GM23248 (cell line): ENCODE measurements at regions not wholly inside any gene's neighbourhood (a gene's known extent, or its start where the extent isn't known, plus 50 kb on each side); places are given as distances from the start of the nearest gene placed in this dataset.
A peak's percentile ranks its signal among the peaks of the same experiment; 100 is the strongest.

Experiments
- DNase-seq: peaks from one replicate; pipeline ENCODE4 v3.0.0-alpha.2; 2015
- H2AFZ ChIP-seq: fragments of 200-600 bp; sonication (generic); 2 replicates; pipeline ENCODE4 v1.6.1; 2016; ENCODE audit warnings: antibody characterized with exemption
- H3F3A ChIP-seq: fragments of 200-600 bp; sonication (generic); 2 replicates; pipeline ENCODE4 v1.6.1; 2016; ENCODE audit warnings: mild to moderate bottlenecking, antibody characterized with exemption, mixed run types; ENCODE audit not compliant: insufficient read depth
- H3K27ac ChIP-seq: fragments of 200-600 bp; sonication (generic); 2 replicates; pipeline ENCODE4 v1.5.1; 2016; ENCODE audit warnings: mild to moderate bottlenecking
- H3K27me3 ChIP-seq: fragments of 200-600 bp; sonication (generic); replicated peaks from 2 replicates; pipeline ENCODE4 v1.6.1; 2016; ENCODE audit warnings: mild to moderate bottlenecking; ENCODE audit not compliant: insufficient read depth
- H3K36me3 ChIP-seq: fragments of 200-600 bp; sonication (generic); 2 replicates; pipeline ENCODE4 v1.6.1; 2016; ENCODE audit warnings: low read depth, mild to moderate bottlenecking
- H3K4me1 ChIP-seq: fragments of 200-600 bp; sonication (generic); 2 replicates; pipeline ENCODE4 v1.6.1; 2016; ENCODE audit warnings: mild to moderate bottlenecking; ENCODE audit not compliant: insufficient read depth
- H3K4me2 ChIP-seq: fragments of 200-600 bp; sonication (generic); one replicate; pipeline ENCODE4 v1.6.1; 2016; ENCODE audit warnings: mild to moderate bottlenecking; ENCODE audit not compliant: unreplicated experiment
- H3K4me3 ChIP-seq: fragments of 200-600 bp; sonication (generic); 2 replicates; pipeline ENCODE4 v1.5.1; 2016; ENCODE audit warnings: mild to moderate bottlenecking
- H3K79me2 ChIP-seq: fragments of 200-600 bp; sonication (generic); 2 replicates; pipeline ENCODE4 v1.6.1; 2016; ENCODE audit warnings: mild to moderate bottlenecking; ENCODE audit not compliant: insufficient read depth
- H3K9ac ChIP-seq: fragments of 200-600 bp; sonication (generic); 2 replicates; pipeline ENCODE4 v1.6.1; 2016; ENCODE audit warnings: mild to moderate bottlenecking
- H3K9me2 ChIP-seq: fragments of 200-600 bp; sonication (generic); 2 replicates; pipeline ENCODE4 v1.6.1; 2016; ENCODE audit warnings: mixed run types, mild to moderate bottlenecking, moderate library complexity; ENCODE audit not compliant: insufficient read depth
- H3K9me3 ChIP-seq: fragments of 200-600 bp; sonication (generic); one replicate; pipeline ENCODE4 v1.6.1; 2017; ENCODE audit warnings: low read depth
- H4K20me1 ChIP-seq: fragments of 200-600 bp; sonication (generic); 2 replicates; pipeline ENCODE4 v1.6.0; 2016; ENCODE audit not compliant: insufficient read depth
- EZH2 ChIP-seq: fragments of 200-600 bp; sonication (generic); IDR thresholded peaks from 2 replicates; pipeline ENCODE4 v1.6.1; 2018; ENCODE audit warnings: antibody characterized with exemption, mild to moderate bottlenecking; ENCODE audit not compliant: insufficient read depth, poor library complexity, severe bottlenecking
- EZH2phosphoT487 ChIP-seq: fragments of 200-600 bp; sonication (generic); IDR thresholded peaks from 2 replicates; pipeline ENCODE4 v1.6.1; 2018; ENCODE audit warnings: antibody characterized with exemption, moderate library complexity, mild to moderate bottlenecking, low read depth; ENCODE audit not compliant: insufficient read depth
- WGBS, 2 experiments: methylation state at CpG; one replicate each; pipeline ENCODE4 v1.1.6; 2015 to 2017; ENCODE audit warnings: low lambda C conversion rate in 2 of 2, low coverage in 1 of 2; ENCODE audit errors: missing lambda C conversion rate in 2 of 2; 5-methylcytosine and 5-hydroxymethylcytosine counted together
- in situ Hi-C: fragments of 300-500 bp; cut with MboI; formaldehyde crosslinking; loops from 2 replicates; pipeline ENCODE4 v1.15.0; 2020

DNA sequence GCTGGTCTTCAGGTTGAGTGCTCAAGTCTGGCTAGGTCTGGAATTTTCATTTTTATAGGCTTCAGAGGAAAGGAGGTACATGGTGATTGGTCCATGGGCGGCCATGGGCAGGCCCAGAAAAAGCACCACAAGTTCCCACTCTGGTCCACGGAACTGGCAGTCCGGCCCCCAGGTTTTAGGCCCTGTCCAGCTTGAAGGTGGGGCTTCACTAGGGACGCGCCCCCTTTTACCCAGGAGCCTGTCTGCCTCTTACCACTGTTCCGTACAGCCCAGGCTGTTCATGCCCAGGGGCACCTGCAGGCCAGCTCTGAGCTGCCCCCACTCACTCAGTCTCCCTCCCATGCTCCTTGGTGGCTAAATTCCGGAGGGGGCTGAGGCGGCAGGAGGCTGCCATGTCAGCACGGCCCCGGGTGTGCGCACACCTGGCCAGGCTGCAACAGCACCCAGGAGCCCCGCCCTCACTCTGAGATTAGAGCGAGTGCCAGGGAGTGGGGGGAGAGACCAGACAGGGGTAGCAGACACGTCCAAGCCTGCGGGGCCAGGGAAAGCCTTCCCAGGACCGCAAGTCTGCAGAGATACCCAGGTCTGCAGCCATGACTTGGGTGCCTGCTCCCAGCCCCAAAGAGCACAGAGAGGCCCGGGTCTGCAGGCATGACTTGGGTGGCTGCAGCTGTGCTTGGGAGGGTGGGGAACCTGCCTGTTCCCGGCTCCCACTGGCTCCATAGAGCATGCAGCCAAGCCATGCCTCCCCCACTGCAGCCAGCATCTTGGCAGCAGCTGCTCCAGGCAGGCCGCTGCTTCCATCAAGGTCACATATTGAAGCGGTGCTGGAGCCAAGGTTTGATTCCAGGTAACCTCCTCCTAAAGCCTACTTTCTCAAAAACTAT is 390.2 kb upstream of the SGCD start:
- Histone ChIP-seq H3K4me1 (no peaks in the 10 kb centered on the region), H3K27me3 (no peaks in the 10 kb centered on the region), H3F3A (no peaks in the 10 kb centered on the region), H3K4me2 (no peak overlapping the region), H4K20me1 (no peaks in the 10 kb centered on the region), H2AFZ (no peak overlapping the region), H3K9me2 (no peaks in the 10 kb centered on the region), H3K9me3 (no peaks in the 10 kb centered on the region), H3K36me3 (no peaks in the 10 kb centered on the region), H3K79me2 (no peaks in the 10 kb centered on the region), H3K4me3 (no peak overlapping the region), H3K9ac (no peak overlapping the region), H3K27ac (no peak overlapping the region)
- in situ Hi-C loops, result no loop called here
- WGBS, 2 experiments, result 71 to 80% methylated on average over 14 to 20 of the region's 20 CpGs
- DNase-seq, result no peak
- TF ChIP-seq EZH2 (no peak), EZH2phosphoT487 (no peak)

GRCh38 chr5:155938051-155938450 is 388.9 kb upstream of the SGCD start:
- no peaks in the 10 kb centered on the region for H3K27me3 ChIP-seq
- no peak overlapping the region for H3K9ac ChIP-seq
- H3K9me3 ChIP-seq, result no peaks in the 10 kb centered on the region
- H4K20me1 ChIP-seq, result no peaks in the 10 kb centered on the region
- WGBS, 2 experiments, result 70 to 72% methylated on average over 2 of the region's 2 CpGs
- in situ Hi-C loops, result no loop called here
- no peaks in the 10 kb centered on the region for H3K36me3 ChIP-seq
- no peaks in the 10 kb centered on the region for H3K79me2 ChIP-seq
- H3K4me3 ChIP-seq, result no peak overlapping the region
- H3K27ac ChIP-seq, result no peak overlapping the region
- H2AFZ ChIP-seq, result no peak overlapping the region
- H3K9me2 ChIP-seq, result no peaks in the 10 kb centered on the region
- H3F3A ChIP-seq, result no peaks in the 10 kb centered on the region
- DNase-seq, result no peak
- H3K4me1 ChIP-seq, result no peaks in the 10 kb centered on the region
- no peak for TF ChIP-seq EZH2
- no peak for TF ChIP-seq EZH2phosphoT487
- H3K4me2 ChIP-seq, result no peak overlapping the region

DNA sequence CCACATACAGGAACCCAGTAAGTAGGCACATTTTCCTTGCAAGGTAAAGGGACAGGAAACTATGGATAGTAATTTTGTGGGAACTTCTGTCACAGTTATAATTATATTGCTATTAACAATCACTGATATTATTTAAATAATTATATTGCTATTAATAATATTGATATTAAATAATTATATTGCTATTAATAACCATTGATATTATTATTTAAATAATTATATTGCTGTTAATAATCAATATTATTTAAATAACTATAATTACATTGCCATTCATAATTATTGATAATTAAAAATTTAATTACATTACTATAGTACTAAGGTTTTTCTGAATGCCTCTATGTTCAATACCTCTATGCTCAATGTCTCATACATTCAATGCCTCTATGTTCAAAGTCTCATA is 385.6 kb upstream of the SGCD start:
- Histone ChIP-seq H3K4me1 (no peaks in the 10 kb centered on the region), H3K9me2 (no peaks in the 10 kb centered on the region), H3K27me3 (no peaks in the 10 kb centered on the region), H3K9me3 (no peaks in the 10 kb centered on the region), H2AFZ (no peak overlapping the region), H4K20me1 (no peaks in the 10 kb centered on the region), H3K4me3 (no peak overlapping the region), H3K36me3 (no peaks in the 10 kb centered on the region), H3K4me2 (no peak overlapping the region), H3K9ac (no peak overlapping the region), H3F3A (no peaks in the 10 kb centered on the region), H3K79me2 (no peaks in the 10 kb centered on the region), H3K27ac (no peak overlapping the region)
- TF ChIP-seq EZH2phosphoT487 (no peak), EZH2 (no peak)
- in situ Hi-C loops, result loop anchor here (10.0 kb wide), 1 partner anchor 883 kb away; no protein-coding TSS in a partner anchor
- DNase-seq, result no peak

DNA sequence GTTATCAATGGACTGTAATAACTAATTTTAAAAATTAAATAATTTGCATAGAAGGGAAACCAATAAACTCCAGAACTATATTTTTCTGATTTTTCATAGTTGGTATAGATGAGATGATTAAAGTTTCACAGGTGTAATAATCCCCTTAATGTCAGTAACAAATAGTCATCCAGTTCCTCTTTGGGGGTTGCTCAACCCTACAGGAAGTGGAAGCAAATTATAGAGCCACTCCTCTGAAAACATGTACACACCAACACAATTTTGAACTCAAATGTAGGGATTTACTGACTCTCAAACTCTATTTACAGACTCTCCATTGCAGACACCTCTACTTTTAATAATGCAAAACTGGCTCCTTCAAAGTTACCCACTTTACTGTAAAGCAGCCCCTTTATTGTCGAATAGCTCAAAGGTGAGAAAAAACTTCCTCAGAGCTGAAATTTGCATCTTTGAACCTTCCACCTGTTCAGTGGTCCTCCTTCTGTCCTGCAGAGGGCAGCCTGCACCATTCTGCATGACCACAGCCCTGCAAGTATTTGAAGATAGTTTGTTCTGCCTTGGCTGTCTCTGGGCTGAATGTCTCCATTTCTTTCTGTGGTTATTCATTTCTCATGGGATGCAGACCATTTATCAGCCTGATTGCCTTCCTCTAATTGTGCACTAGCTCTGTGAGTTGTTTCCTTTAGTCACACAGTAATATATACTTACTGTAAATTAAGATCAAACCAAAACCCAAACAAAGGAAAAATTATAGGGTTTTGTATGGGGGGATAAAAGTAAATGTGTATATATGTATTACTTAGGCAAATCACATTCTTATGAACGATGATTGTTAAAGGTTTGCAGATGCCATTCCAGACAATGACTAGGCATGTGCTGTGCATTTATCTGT is 383.2 kb upstream of the SGCD start:
- Histone ChIP-seq H3K27me3 (no peaks in the 10 kb centered on the region), H3K4me2 (no peak overlapping the region), H3K36me3 (no peaks in the 10 kb centered on the region), H3K4me1 (no peaks in the 10 kb centered on the region), H3K9ac (no peak overlapping the region), H4K20me1 (no peaks in the 10 kb centered on the region), H2AFZ (no peak overlapping the region), H3K9me3 (no peaks in the 10 kb centered on the region), H3F3A (no peaks in the 10 kb centered on the region), H3K79me2 (no peaks in the 10 kb centered on the region), H3K27ac (no peak overlapping the region), H3K4me3 (no peak overlapping the region), H3K9me2 (no peaks in the 10 kb centered on the region)
- no peak for TF ChIP-seq EZH2
- no peak for TF ChIP-seq EZH2phosphoT487
- DNase-seq, result peak; percentile 81
- 19 to 32% methylated on average over 2 of the region's 2 CpGs for WGBS, 2 experiments
- in situ Hi-C loops, result loop anchor here (10.0 kb wide), 1 partner anchor 881 kb away; no protein-coding TSS in a partner anchor
